H1 (cell line): ENCODE measurements at regions not wholly inside any gene's neighbourhood (a gene's known extent, or its start where the extent isn't known, plus 50 kb on each side); places are given as distances from the start of the nearest gene placed in this dataset.

ENCODE experiments used
- TEAD4 ChIP-seq: IDR thresholded peaks from 2 replicates; pipeline ENCODE4 v1.6.1; 2012; ENCODE audit warnings: low read depth, low read length, inconsistent platforms, mixed read lengths
- TF ChIP-seq, protein P1 (sequence below), 3 experiments: IDR thresholded peaks; 1 replicate in 2 of 3; 2 replicates in 1 of 3; pipeline versions ENCODE4 v1.5.1 to v1.6.1; 2011; ENCODE audit warnings: low read length in 3 of 3, mild to moderate bottlenecking in 3 of 3, inconsistent platforms in 2 of 3, low read depth in 1 of 3, moderate library complexity in 1 of 3; ENCODE audit not compliant: insufficient read depth in 1 of 3; ENCODE audit errors: control extremely low read depth in 1 of 3
- TF ChIP-seq, protein P2 (sequence below): fragments of 300-600 bp; sonication (generic); IDR thresholded peaks from 2 replicates; pipeline ENCODE4 v1.7.1; 2012; ENCODE audit warnings: low read length, moderate library complexity, mild to moderate bottlenecking, inconsistent platforms; ENCODE audit not compliant: insufficient replicate concordance

DNA sequence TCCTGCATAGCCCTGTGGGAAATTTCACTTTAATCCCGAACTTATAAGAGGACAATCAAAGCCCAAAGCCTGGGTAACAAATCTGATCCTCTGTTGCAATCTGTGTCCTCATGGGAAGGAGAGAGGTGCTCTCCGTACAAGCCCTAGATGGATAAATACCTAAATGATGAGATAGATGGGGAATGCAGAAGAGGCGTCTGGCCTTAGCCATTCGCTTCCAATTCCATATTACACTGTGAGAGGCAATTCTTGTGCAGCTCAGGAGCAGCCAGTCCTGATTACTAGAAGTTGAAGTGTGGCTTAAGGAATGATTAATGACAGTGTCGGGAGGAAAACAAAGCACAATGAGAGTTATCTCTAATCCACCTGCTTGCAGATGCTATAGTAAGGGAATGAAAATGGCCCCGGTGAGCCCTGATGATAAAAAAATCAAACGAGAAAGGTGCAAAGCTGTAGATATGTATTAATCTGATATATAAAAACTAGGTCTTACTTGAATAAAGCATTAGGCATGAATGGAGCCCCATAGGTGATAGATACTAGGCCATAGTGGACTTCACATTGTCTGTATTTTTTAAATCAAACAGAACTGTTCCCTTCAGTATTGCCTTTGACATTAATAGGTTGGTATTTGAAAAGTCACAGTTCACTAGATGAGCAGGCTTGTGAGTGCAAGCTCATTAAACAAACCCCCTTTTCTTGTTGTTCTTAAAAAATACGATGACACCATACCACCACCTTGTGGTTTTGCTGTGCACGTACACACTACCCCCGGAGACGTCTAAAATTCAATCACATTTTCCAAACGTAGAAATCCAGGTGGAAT is 54.2 kb upstream of the TMCO5A start (continued):
- TF ChIP-seq, protein P1, sequence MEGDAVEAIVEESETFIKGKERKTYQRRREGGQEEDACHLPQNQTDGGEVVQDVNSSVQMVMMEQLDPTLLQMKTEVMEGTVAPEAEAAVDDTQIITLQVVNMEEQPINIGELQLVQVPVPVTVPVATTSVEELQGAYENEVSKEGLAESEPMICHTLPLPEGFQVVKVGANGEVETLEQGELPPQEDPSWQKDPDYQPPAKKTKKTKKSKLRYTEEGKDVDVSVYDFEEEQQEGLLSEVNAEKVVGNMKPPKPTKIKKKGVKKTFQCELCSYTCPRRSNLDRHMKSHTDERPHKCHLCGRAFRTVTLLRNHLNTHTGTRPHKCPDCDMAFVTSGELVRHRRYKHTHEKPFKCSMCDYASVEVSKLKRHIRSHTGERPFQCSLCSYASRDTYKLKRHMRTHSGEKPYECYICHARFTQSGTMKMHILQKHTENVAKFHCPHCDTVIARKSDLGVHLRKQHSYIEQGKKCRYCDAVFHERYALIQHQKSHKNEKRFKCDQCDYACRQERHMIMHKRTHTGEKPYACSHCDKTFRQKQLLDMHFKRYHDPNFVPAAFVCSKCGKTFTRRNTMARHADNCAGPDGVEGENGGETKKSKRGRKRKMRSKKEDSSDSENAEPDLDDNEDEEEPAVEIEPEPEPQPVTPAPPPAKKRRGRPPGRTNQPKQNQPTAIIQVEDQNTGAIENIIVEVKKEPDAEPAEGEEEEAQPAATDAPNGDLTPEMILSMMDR (IDR thresholded peaks at IDR 0.05; ENCODE audit: control extremely low read depth in 1 of 3, insufficient read depth in 1 of 3, low read depth in 1 of 3, low read length in 3 of 3) = peak in 2 of 3 experiments; percentile 66 to 69; a peak in 3 of 4 replicates
- TF ChIP-seq TEAD4 = no peak
- TF ChIP-seq, protein P2, sequence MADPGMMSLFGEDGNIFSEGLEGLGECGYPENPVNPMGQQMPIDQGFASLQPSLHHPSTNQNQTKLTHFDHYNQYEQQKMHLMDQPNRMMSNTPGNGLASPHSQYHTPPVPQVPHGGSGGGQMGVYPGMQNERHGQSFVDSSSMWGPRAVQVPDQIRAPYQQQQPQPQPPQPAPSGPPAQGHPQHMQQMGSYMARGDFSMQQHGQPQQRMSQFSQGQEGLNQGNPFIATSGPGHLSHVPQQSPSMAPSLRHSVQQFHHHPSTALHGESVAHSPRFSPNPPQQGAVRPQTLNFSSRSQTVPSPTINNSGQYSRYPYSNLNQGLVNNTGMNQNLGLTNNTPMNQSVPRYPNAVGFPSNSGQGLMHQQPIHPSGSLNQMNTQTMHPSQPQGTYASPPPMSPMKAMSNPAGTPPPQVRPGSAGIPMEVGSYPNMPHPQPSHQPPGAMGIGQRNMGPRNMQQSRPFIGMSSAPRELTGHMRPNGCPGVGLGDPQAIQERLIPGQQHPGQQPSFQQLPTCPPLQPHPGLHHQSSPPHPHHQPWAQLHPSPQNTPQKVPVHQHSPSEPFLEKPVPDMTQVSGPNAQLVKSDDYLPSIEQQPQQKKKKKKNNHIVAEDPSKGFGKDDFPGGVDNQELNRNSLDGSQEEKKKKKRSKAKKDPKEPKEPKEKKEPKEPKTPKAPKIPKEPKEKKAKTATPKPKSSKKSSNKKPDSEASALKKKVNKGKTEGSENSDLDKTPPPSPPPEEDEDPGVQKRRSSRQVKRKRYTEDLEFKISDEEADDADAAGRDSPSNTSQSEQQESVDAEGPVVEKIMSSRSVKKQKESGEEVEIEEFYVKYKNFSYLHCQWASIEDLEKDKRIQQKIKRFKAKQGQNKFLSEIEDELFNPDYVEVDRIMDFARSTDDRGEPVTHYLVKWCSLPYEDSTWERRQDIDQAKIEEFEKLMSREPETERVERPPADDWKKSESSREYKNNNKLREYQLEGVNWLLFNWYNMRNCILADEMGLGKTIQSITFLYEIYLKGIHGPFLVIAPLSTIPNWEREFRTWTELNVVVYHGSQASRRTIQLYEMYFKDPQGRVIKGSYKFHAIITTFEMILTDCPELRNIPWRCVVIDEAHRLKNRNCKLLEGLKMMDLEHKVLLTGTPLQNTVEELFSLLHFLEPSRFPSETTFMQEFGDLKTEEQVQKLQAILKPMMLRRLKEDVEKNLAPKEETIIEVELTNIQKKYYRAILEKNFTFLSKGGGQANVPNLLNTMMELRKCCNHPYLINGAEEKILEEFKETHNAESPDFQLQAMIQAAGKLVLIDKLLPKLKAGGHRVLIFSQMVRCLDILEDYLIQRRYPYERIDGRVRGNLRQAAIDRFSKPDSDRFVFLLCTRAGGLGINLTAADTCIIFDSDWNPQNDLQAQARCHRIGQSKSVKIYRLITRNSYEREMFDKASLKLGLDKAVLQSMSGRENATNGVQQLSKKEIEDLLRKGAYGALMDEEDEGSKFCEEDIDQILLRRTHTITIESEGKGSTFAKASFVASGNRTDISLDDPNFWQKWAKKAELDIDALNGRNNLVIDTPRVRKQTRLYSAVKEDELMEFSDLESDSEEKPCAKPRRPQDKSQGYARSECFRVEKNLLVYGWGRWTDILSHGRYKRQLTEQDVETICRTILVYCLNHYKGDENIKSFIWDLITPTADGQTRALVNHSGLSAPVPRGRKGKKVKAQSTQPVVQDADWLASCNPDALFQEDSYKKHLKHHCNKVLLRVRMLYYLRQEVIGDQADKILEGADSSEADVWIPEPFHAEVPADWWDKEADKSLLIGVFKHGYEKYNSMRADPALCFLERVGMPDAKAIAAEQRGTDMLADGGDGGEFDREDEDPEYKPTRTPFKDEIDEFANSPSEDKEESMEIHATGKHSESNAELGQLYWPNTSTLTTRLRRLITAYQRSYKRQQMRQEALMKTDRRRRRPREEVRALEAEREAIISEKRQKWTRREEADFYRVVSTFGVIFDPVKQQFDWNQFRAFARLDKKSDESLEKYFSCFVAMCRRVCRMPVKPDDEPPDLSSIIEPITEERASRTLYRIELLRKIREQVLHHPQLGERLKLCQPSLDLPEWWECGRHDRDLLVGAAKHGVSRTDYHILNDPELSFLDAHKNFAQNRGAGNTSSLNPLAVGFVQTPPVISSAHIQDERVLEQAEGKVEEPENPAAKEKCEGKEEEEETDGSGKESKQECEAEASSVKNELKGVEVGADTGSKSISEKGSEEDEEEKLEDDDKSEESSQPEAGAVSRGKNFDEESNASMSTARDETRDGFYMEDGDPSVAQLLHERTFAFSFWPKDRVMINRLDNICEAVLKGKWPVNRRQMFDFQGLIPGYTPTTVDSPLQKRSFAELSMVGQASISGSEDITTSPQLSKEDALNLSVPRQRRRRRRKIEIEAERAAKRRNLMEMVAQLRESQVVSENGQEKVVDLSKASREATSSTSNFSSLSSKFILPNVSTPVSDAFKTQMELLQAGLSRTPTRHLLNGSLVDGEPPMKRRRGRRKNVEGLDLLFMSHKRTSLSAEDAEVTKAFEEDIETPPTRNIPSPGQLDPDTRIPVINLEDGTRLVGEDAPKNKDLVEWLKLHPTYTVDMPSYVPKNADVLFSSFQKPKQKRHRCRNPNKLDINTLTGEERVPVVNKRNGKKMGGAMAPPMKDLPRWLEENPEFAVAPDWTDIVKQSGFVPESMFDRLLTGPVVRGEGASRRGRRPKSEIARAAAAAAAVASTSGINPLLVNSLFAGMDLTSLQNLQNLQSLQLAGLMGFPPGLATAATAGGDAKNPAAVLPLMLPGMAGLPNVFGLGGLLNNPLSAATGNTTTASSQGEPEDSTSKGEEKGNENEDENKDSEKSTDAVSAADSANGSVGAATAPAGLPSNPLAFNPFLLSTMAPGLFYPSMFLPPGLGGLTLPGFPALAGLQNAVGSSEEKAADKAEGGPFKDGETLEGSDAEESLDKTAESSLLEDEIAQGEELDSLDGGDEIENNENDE = no peak
